ENCODE measurements at regions not wholly inside any gene's neighbourhood (a gene's known extent, or its start where the extent isn't known, plus 50 kb on each side); places are given as distances from the start of the nearest gene placed in this dataset.

DNA sequence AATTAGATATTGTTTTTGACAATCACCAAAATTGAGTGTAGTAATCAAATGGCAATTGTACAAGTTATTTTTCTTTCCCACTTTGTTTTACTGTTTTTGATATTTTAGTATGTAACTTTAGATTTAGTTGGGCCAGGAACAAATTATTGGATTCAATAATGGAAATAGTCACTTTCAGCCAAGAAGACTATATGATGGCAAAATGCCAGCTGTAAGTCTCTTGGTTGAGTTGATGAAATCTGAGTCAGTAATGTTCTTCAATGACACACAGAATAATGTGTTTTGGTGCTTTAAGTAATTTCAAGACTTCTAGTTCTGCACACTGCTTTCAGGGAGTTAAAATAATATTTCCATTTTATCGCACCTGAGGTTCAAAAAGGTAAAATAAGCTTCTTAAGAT lies 2022.0 kb upstream of the CELF4 start:
- Histone ChIP-seq H3K56ac (replicated peaks; ENCODE audit: insufficient read length, low read depth, low read length) (no peak overlapping the region), H2BK20ac (ENCODE audit: low read length) (no peak overlapping the region), H3K4me3 (ENCODE audit: extremely low read depth in 1 of 4, insufficient read depth in 2 of 4, low read depth in 3 of 4, low read length in 4 of 4) (no peak overlapping the region), H2BK120ac (replicated peaks; ENCODE audit: low read depth, low read length) (no peak overlapping the region), H4K8ac (ENCODE audit: extremely low read depth, insufficient read depth, low read length) (no peak overlapping the region), H2BK5ac (ENCODE audit: low read depth, low read length) (no peak overlapping the region), H3K18ac (ENCODE audit: extremely low read depth, low read length) (no peak overlapping the region), H3K4ac (replicated peaks; ENCODE audit: insufficient read length, low read depth, low read length) (no peak overlapping the region), H4K91ac (replicated peaks; ENCODE audit: insufficient read length, low read length) (no peak overlapping the region), H2AFZ (ENCODE audit: low read length) (no peak overlapping the region), H4K5ac (ENCODE audit: insufficient read length, low read depth, low read length) (no peak overlapping the region), H3K79me2 (ENCODE audit: control insufficient read depth in 1 of 2, insufficient read depth in 2 of 2, low read length in 2 of 2) (no peaks in the 10 kb centered on the region), H2BK15ac (ENCODE audit: low read length) (no peak overlapping the region), H3K27me3 (replicated peaks in 1 of 4; ENCODE audit: control insufficient read depth in 3 of 4, extremely low read depth in 1 of 4, insufficient read depth in 3 of 4, low read length in 3 of 4) (no peaks in the 10 kb centered on the region), H3K79me1 (ENCODE audit: low read depth, low read length) (no peaks in the 10 kb centered on the region), H3K9ac (replicated peaks in 1 of 4; ENCODE audit: extremely low read depth in 1 of 4, low read depth in 3 of 4, low read length in 3 of 4) (no peak overlapping the region), H3K36me3 (ENCODE audit: control insufficient read depth in 2 of 4, insufficient read depth in 4 of 4, low read length in 3 of 4) (peaks cover 0 to 2% (median 0%) of the 10 kb centered on the region in 4 experiments; a peak in 1 of 8 replicates), H3K23ac (ENCODE audit: insufficient read length) (no peak overlapping the region), H3K9me3 (ENCODE audit: insufficient read depth in 2 of 2, low read depth in 1 of 2, low read length in 1 of 2) (no peaks in the 10 kb centered on the region), H4K20me1 (replicated peaks in 1 of 2; ENCODE audit: control insufficient read depth in 1 of 2, insufficient read depth in 2 of 2, low read length in 2 of 2) (no peaks in the 10 kb centered on the region), H2BK12ac (ENCODE audit: low read depth, low read length) (no peak overlapping the region), H3K23me2 (ENCODE audit: low read depth, low read length) (no peaks in the 10 kb centered on the region; the same call in 1 of the 2 replicates), H2AK5ac (ENCODE audit: low read depth, low read length) (no peak overlapping the region), H3K4me2 (ENCODE audit: insufficient read depth in 1 of 2, low read depth in 2 of 2, low read length in 2 of 2) (no peak overlapping the region), H3K4me1 (replicated peaks in 1 of 4; ENCODE audit: control insufficient read depth in 3 of 4, insufficient read depth in 4 of 4, low read length in 3 of 4) (peaks cover 0 to 8% (median 5%) of the 10 kb centered on the region in 4 experiments; a peak in 5 of 7 replicates), H3K27ac (ENCODE audit: low read depth, low read length) (no peak overlapping the region), H3K14ac (ENCODE audit: insufficient read length) (no peak overlapping the region)
- POLR2A ChIA-PET (ENCODE audit: partially characterized antibody), result no interaction called here
- CTCF ChIA-PET (ENCODE audit: partially characterized antibody), result interaction anchor here (0.5 to 1.4 kb wide), 2 partner anchors 23 to 31 kb away, joined by 3 to 4 read pairs; no protein-coding TSS in a partner anchor
- FAIRE-seq (no peak), DNase-seq (ENCODE audit: low read depth in 1 of 2, low spot score in 2 of 2) (no peak)
- 83% methylated on average over 1 of the region's 1 CpG; no CpG with 5 or more reads in 1 of the 2 experiments for WGBS, 2 experiments (ENCODE audit: extremely low coverage in 1 of 2, insufficient coverage in 1 of 2, insufficient read length in 1 of 2, insufficient replicate concordance in 2 of 2, low coverage in 1 of 2, low lambda C conversion rate in 2 of 2, missing lambda C conversion rate in 1 of 2)
- no peak for TF ChIP-seq BRCA1 (IDR thresholded peaks at IDR 0.05; ENCODE audit: low read depth, low read length)
- TF ChIP-seq ASH2L (IDR thresholded peaks at IDR 0.05; ENCODE audit: low read length), result no peak
- no peak for TF ChIP-seq EZH2 (IDR thresholded peaks at IDR 0.05; ENCODE audit: low read depth, low read length, severe bottlenecking)
- TF ChIP-seq POLR2A (IDR thresholded peaks at IDR 0.05; ENCODE audit: control extremely low read depth in 1 of 2, low read depth in 2 of 2, low read length in 2 of 2), result no peak

All from H1 (cell line).